Neutrophil (primary cell): ENCODE measurements at regions not wholly inside any gene's neighbourhood (a gene's known extent, or its start where the extent isn't known, plus 50 kb on each side); places are given as distances from the start of the nearest gene placed in this dataset.

ENCODE experiments used
- H3K27ac ChIP-seq: fragments of 200-600 bp; sonication (generic); 2 replicates; pipeline ENCODE4 v1.5.1; 2016; ENCODE audit warnings: mild to moderate bottlenecking, moderate library complexity
- H3K27me3 ChIP-seq: fragments of 200-600 bp; sonication (generic); 2 replicates; pipeline ENCODE4 v1.6.0; 2016; ENCODE audit warnings: mild to moderate bottlenecking
- H3K36me3 ChIP-seq: fragments of 200-600 bp; sonication (generic); 2 replicates; pipeline ENCODE4 v1.5.1; 2017
- H3K4me1 ChIP-seq, 2 experiments: fragments of 200-600 bp in 1 of 2; sonication (generic) in 1 of 2; 1 replicate in 1 of 2; 2 replicates in 1 of 2; pipeline versions ENCODE4 v1.5.1 to v1.6.1; 2013 to 2016; ENCODE audit warnings: low read depth in 1 of 2, low read length in 1 of 2, mild to moderate bottlenecking in 1 of 2, moderate library complexity in 1 of 2; ENCODE audit not compliant: control insufficient read depth in 1 of 2, insufficient read depth in 1 of 2
- H3K4me3 ChIP-seq, 2 experiments: fragments of 200-600 bp in 1 of 2; sonication (generic) in 1 of 2; 1 replicate in 1 of 2; 2 replicates in 1 of 2; pipeline ENCODE4 v1.5.1; 2013 to 2016; ENCODE audit warnings: low read depth in 1 of 2, low read length in 1 of 2, mild to moderate bottlenecking in 1 of 2, moderate library complexity in 1 of 2
- H3K9me3 ChIP-seq: fragments of 200-600 bp; sonication (generic); 2 replicates; pipeline ENCODE4 v1.5.1; 2016
- CTCF ChIP-seq: fragments of 200-600 bp; sonication (generic); IDR thresholded peaks from 2 replicates; pipeline ENCODE4 v1.5.1; 2016; ENCODE audit warnings: antibody characterized with exemption

GRCh38 chr3:124557433-124558232, 172.6 kb upstream of the UMPS start:
- H3K4me1 ChIP-seq, result no peaks in the 10 kb centered on the region

GRCh38 chr3:124558991-124559845, 171.0 kb upstream of the UMPS start:
- Histone ChIP-seq H3K9me3 (no peaks in the 10 kb centered on the region), H3K36me3 (no peaks in the 10 kb centered on the region), H3K27me3 (peaks cover 21% of the 10 kb centered on the region), H3K4me3 (no peak overlapping the region), H3K4me1 (no peaks in the 10 kb centered on the region), H3K27ac (no peak overlapping the region)
- TF ChIP-seq CTCF, result no peak

More at GRCh38 chr3:124557433-124558232, 172.6 kb upstream of the UMPS start:
- Histone ChIP-seq H3K27ac (no peak overlapping the region), H3K36me3 (no peaks in the 10 kb centered on the region), H3K27me3 (peaks cover 29% of the 10 kb centered on the region), H3K4me3 (no peak overlapping the region), H3K9me3 (no peaks in the 10 kb centered on the region)
- no peak for TF ChIP-seq CTCF

GRCh38 chr3:124559846-124560574, 170.2 kb upstream of the UMPS start:
- H3K4me1 ChIP-seq, result no peaks in the 10 kb centered on the region
- no peaks in the 10 kb centered on the region for H3K9me3 ChIP-seq
- no peak for TF ChIP-seq CTCF
- no peak overlapping the region for H3K27ac ChIP-seq
- no peak overlapping the region for H3K4me3 ChIP-seq
- H3K27me3 ChIP-seq, result peaks cover 15% of the 10 kb centered on the region
- H3K36me3 ChIP-seq, result no peaks in the 10 kb centered on the region

GRCh38 chr3:124560666-124561215, 169.5 kb upstream of the UMPS start:
- TF ChIP-seq CTCF, result no peak

GRCh38 chr3:124562769-124563168, 167.5 kb upstream of the UMPS start:
- no peak overlapping the region for H3K27ac ChIP-seq
- H3K4me1 ChIP-seq, result no peaks in the 10 kb centered on the region
- TF ChIP-seq CTCF, result no peak
- H3K9me3 ChIP-seq, result no peaks in the 10 kb centered on the region
- H3K36me3 ChIP-seq, result no peaks in the 10 kb centered on the region
- no peak overlapping the region for H3K4me3 ChIP-seq
- H3K27me3 ChIP-seq, result peaks cover 3% of the 10 kb centered on the region

More at GRCh38 chr3:124560666-124561215, 169.5 kb upstream of the UMPS start:
- no peaks in the 10 kb centered on the region for H3K36me3 ChIP-seq
- no peak overlapping the region for H3K4me3 ChIP-seq
- no peaks in the 10 kb centered on the region for H3K4me1 ChIP-seq
- H3K27me3 ChIP-seq, result peaks cover 15% of the 10 kb centered on the region
- no peak overlapping the region for H3K27ac ChIP-seq
- H3K9me3 ChIP-seq, result no peaks in the 10 kb centered on the region
